HG02840 (cell line): ENCODE measurements at regions not wholly inside any gene's neighbourhood (a gene's known extent, or its start where the extent isn't known, plus 50 kb on each side); places are given as distances from the start of the nearest gene placed in this dataset.

ENCODE experiments used
- ATAC-seq: cut with Tn5 transposase; IDR thresholded peaks from one replicate; pipeline ENCODE4 v1.9.1; 2021; ENCODE audit warnings: mild to moderate bottlenecking, moderate library complexity, moderate number of reproducible peaks; ENCODE audit not compliant: unreplicated experiment, low FRiP score

GRCh38 chr1:60341274-60341673, 267.7 kb upstream of the C1orf87 start:
- ATAC-seq = no peak

- no peak for ATAC-seq
Observed at GRCh38 chr1:60331647-60332046, 258.1 kb upstream of the C1orf87 start.

GRCh38 chr1:60329651-60330050, 256.1 kb upstream of the C1orf87 start:
- ATAC-seq = no peak

- ATAC-seq = no peak
Observed at GRCh38 chr1:60311838-60312237, 238.3 kb upstream of the C1orf87 start.

- no peak for ATAC-seq
Observed at GRCh38 chr1:60299581-60299980, 226.0 kb upstream of the C1orf87 start.

- no peak for ATAC-seq
Observed at GRCh38 chr1:60298290-60298689, 224.7 kb upstream of the C1orf87 start.

GRCh38 chr1:60296794-60297193, 223.2 kb upstream of the C1orf87 start:
- ATAC-seq = no peak

- ATAC-seq = no peak
Observed at GRCh38 chr1:60292140-60292539, 218.6 kb upstream of the C1orf87 start.

- no peak for ATAC-seq
Observed at GRCh38 chr1:60290393-60290792, 216.8 kb upstream of the C1orf87 start.

- ATAC-seq = no peak
Observed at GRCh38 chr1:60287536-60287935, 214.0 kb upstream of the C1orf87 start.

- no peak for ATAC-seq
Observed at GRCh38 chr1:60283690-60284089, 210.1 kb upstream of the C1orf87 start.

GRCh38 chr1:60281360-60281932, 207.9 kb upstream of the C1orf87 start:
- ATAC-seq = no peak

GRCh38 chr1:60280819-60281218, 207.2 kb upstream of the C1orf87 start:
- ATAC-seq = no peak

- no peak for ATAC-seq
Observed at GRCh38 chr1:60280256-60280655, 206.7 kb upstream of the C1orf87 start.

GRCh38 chr1:60279798-60280197, 206.2 kb upstream of the C1orf87 start:
- ATAC-seq = no peak

GRCh38 chr1:60277269-60277668, 203.7 kb upstream of the C1orf87 start:
- no peak for ATAC-seq

GRCh38 chr1:60274422-60275290, 201.1 kb upstream of the C1orf87 start:
- ATAC-seq = no peak

- ATAC-seq = no peak
Observed at GRCh38 chr1:60273185-60273584, 199.6 kb upstream of the C1orf87 start.

- ATAC-seq = no peak
Observed at GRCh38 chr1:60271041-60271440, 197.5 kb upstream of the C1orf87 start.

- no peak for ATAC-seq
Observed at GRCh38 chr1:60268451-60268850, 194.9 kb upstream of the C1orf87 start.

- no peak for ATAC-seq
Observed at GRCh38 chr1:60265560-60266535, 192.3 kb upstream of the C1orf87 start.
